ENCODE measurements at regions not wholly inside any gene's neighbourhood (a gene's known extent, or its start where the extent isn't known, plus 50 kb on each side); places are given as distances from the start of the nearest gene placed in this dataset.

- Histone ChIP-seq H3K27ac (replicated peaks) (no peak overlapping the region), H3K27me3 (ENCODE audit: insufficient read depth, poor library complexity, severe bottlenecking) (no peaks in the 10 kb centered on the region), H3K4me3 (replicated peaks; ENCODE audit: insufficient read depth, low read length) (no peak overlapping the region)
- DNase-seq (ENCODE audit: low read depth in 1 of 2, low spot score in 1 of 2) = no peak
- TF ChIP-seq CTCF (IDR thresholded peaks at IDR 0.05; ENCODE audit: insufficient read depth, low read length) (no peak), GABPA (IDR thresholded peaks at IDR 0.05; ENCODE audit: low read depth) (no peak), SPI1 (IDR thresholded peaks at IDR 0.05; ENCODE audit: borderline replicate concordance, low read depth) (no peak), POLR2AphosphoS5 (IDR thresholded peaks at IDR 0.05; ENCODE audit: low read depth) (no peak), REST (IDR thresholded peaks at IDR 0.05; ENCODE audit: insufficient replicate concordance, low read depth) (no peak)
Measured at GRCh38 chr2:138177693-138178092, 213.4 kb downstream of the HNMT start.

GRCh38 chr2:138180692-138181386 is 216.6 kb downstream of the HNMT start:
- TF ChIP-seq REST (IDR thresholded peaks at IDR 0.05; ENCODE audit: insufficient replicate concordance, low read depth) = no peak
- no peak for TF ChIP-seq CTCF (IDR thresholded peaks at IDR 0.05; ENCODE audit: insufficient read depth, low read length)
- no peak for TF ChIP-seq SPI1 (IDR thresholded peaks at IDR 0.05; ENCODE audit: borderline replicate concordance, low read depth)
- no peak for TF ChIP-seq POLR2AphosphoS5 (IDR thresholded peaks at IDR 0.05; ENCODE audit: low read depth)
- no peak for TF ChIP-seq GABPA (IDR thresholded peaks at IDR 0.05; ENCODE audit: low read depth)
- no peak overlapping the region for H3K4me3 ChIP-seq (replicated peaks; ENCODE audit: insufficient read depth, low read length)
- no peak overlapping the region for H3K27ac ChIP-seq (replicated peaks)
- H3K27me3 ChIP-seq (ENCODE audit: insufficient read depth, poor library complexity, severe bottlenecking) = no peaks in the 10 kb centered on the region
- no peak for DNase-seq (ENCODE audit: low read depth in 1 of 2, low spot score in 1 of 2)

GRCh38 chr2:138182250-138182936 is 218.1 kb downstream of the HNMT start:
- Histone ChIP-seq H3K4me3 (replicated peaks; ENCODE audit: insufficient read depth, low read length) (no peak overlapping the region), H3K27me3 (ENCODE audit: insufficient read depth, poor library complexity, severe bottlenecking) (no peaks in the 10 kb centered on the region), H3K27ac (replicated peaks) (no peak overlapping the region)
- TF ChIP-seq REST (IDR thresholded peaks at IDR 0.05; ENCODE audit: insufficient replicate concordance, low read depth) (no peak), CTCF (IDR thresholded peaks at IDR 0.05; ENCODE audit: insufficient read depth, low read length) (no peak), GABPA (IDR thresholded peaks at IDR 0.05; ENCODE audit: low read depth) (no peak), SPI1 (IDR thresholded peaks at IDR 0.05; ENCODE audit: borderline replicate concordance, low read depth) (no peak), POLR2AphosphoS5 (IDR thresholded peaks at IDR 0.05; ENCODE audit: low read depth) (no peak)
- DNase-seq (ENCODE audit: low read depth in 1 of 2, low spot score in 1 of 2) = no peak

All from HL-60 (cell line).